ENCODE measurements at regions not wholly inside any gene's neighbourhood (a gene's known extent, or its start where the extent isn't known, plus 50 kb on each side); places are given as distances from the start of the nearest gene placed in this dataset.

DNA sequence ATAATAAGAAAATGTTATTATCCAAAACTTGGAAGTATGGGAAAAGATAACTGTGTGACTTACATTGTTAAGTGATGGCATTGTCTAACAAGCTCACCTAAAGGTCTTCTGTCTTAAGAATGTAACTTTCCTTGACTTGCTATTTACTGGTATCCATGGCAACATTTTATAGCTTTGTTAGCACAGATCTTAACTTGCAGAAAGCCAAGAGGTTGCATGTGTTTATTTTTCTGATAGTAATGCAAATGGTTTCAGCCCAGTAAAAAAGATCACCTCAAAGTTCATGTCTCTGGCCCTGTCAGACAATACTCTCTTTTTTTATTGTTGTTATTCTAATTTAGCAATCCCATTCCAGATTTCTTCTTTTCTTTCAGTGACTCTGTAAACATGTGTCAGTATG is 425.3 kb downstream of the SPRY1 start:
- no peak for DNase-seq

DNA sequence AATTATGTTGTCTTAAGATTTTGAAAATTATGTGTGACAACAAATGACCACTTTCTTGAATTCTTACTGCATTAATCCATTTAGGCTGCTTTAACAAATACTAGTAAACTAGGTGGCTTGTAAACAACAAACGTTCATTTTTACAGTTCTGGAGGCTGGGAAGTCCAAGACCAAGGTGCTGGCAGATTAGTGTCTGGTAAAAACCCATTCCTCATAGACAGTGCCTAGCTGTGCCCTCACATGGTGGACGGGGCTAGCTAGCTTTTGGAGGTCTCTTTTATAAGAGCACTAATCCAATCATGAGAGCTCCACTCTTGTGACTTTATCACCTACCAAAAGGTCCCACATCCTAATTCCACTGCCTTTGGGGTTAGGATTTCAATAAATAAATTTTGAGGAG is 425.8 kb downstream of the SPRY1 start:
- no peak for DNase-seq

GRCh38 chr4:123823244-123823643 is 426.6 kb downstream of the SPRY1 start:
- DNase-seq, result no peak

DNA sequence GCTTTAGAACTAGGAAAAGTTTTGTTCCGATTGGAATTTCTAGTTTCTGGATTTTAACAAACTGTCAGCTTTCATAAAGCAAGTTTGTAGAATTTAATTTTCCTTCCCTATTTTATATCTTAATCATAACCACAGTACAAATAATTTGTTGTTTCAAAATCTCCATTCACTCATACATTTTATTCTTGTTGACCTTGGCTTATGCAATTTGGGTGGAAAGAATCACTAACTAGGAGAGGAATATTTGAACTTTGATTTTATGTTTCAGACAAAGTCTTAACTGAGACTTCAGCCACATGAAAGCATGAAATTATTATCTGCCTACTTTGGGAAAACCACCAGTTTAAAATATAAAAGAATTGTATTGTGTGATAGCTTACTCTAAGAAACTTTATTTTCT is 427.9 kb downstream of the SPRY1 start:
- no peak for DNase-seq

DNA sequence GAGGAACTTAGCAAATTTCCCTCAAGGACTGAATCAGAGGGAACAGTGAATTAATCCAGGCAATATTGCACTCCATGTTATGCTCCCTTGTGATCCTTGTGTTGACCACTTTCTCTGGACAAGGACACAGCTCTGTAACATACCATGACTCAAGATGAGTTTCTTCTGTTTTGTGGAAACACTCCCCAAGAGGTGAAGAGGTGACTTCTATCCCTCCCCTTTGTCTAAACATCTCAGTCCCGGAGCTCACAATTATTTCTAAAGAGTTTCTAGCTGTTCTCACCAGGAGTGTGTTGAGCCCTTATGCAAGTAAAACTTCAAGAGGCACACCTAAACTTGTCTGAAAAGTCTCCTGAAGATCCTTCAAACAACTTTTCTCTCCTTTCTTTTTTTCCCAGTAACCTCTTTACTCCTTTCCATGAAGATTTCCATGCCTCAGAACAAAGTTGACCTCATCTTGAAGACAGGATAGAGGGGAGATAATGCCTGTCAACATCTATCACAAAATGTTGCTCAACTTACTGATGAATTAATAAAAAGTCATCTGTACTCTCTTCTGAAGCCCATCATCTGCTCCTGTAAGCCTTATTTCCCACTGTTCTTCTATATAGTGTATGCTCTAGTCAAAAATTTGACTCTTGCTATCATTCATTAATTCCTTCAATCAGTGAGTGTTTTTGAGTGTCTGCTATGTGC is 429.1 kb downstream of the SPRY1 start:
- DNase-seq, result no peak

DNA sequence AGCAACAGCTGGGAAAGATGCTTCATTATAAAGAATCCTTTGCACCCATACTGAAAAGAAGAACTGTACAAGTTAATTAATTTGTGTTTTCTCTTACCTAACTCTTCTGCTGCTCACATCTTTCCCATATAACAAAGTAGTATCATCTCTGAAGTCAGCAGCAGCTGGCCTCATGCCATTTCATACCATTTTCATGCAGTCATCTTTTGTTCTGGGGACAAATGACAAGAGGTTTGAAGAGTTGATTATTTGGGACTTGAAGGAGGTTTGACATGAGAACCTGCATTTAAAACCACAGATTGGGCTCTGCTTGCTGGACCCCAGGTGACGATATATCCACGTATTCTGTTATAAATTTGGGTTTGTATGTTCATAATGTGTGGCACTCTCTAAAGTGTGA is 430.3 kb downstream of the SPRY1 start:
- no peak for DNase-seq

DNA sequence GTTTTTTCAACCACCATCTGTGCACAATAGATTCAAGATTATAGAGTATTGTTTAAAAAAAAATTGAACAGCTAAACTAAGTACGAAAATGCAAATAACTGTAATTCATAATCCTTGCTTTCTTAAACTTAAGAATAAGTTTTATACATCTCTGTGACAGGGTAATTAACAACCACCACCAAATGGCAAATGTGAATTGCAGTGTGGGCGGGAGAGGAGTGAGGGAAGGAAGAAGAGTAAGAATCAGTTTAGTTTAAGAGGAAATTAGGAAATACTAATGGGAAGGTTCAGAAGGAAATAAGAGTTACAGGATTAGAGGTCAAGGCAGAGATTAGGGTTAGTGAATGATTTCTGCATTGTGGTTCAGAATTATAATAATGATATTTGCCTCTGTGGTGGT is 430.9 kb downstream of the SPRY1 start:
- no peak for DNase-seq

DNA sequence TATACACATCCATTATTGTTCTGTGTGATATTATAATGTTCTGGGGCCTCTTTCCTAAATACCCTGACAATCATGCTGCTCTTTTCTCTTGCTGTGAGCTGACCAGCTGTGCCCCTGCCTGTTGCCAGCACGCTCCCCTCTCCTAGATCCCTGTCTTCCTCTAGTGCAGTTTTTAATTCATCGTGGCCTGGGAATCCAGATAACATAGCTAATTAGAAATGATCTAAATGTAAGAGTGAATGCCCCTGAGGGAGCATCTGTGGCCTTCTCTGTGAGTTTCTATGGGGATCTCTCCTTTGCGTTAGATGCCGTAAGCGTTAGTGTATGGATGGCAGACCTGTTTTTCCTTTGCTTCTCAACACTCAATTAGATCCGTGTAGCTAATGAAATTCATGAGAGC is 434.3 kb downstream of the SPRY1 start:
- no peak for DNase-seq

GRCh38 chr4:123832173-123833026 is 435.8 kb downstream of the SPRY1 start:
- no peak for DNase-seq

GRCh38 chr4:123833171-123833643 is 436.6 kb downstream of the SPRY1 start:
- DNase-seq, result no peak

- no peak for DNase-seq
These were observed 439.4 kb downstream of the SPRY1 start for GRCh38 chr4:123835831-123836590.

DNA sequence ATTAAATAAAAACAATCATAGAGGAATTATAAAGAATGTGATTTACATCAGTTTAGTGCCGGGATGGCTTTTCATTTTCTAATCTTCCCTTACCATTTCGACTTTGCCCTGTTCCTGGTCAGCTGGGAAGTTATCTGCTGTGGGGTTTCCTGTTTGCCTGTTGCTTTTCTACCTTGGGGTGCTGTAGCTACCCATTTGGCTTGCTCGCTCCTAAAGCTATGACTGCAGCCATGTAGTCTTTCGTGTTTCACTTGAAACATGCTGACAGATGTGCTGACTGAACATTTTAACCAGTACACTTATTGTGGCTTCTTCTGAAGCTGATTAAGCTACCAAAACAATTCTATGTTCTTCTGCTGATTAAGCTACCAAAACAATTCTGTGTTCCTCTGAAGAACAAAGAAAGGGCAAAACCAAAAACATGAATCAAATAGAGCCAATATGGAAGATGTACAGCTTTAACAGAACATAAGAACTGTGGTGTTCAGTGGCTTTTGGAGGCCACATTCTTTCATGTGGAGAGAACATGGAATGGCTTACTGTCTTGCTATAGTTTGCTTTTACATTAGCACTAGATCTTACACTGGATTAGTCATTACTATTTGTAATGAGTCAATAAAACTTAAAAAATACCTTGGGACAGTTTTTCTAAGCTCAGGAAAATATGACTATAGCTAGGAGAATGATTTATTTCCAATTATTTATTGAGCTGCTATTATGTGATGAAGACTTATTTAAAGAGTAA is 440.4 kb downstream of the SPRY1 start:
- no peak for DNase-seq

DNA sequence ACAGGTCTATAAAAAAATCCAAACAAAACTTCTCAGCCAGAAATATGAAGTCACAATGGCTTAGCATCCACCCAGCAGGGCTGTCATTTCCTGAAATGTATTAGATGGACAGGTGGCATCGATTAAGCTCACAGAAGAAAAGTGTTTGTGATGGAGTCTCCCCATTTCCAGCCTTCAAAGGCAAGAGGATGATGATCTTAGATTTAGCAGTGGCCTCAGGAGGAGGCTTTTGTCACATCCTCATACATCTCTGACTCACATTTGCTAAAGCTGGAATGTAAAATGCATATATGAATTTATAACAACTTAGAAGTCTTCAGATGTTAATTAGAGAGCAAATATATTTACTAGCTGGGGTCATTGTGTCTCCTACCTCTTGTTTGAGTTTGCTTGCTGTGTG is 441.9 kb downstream of the SPRY1 start:
- DNase-seq, result no peak

DNA sequence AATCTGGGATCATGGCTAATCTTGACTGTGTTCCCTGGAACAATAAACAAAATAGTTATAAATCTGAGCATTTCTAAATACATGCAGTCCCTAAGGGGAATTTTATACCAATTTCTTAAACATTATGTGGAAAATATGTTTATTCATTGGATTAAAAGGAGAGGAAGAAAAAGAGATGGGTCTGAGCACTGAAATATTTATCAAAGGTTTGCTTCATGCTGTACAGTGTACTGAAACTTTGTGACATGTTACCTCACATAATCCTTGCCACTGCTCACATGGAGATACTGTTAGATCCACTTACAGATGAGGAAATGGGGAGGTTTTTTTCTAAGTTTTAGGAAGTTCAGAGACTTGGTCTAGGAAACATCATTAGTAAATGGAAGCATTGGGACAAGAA is 443.6 kb downstream of the SPRY1 start:
- DNase-seq, result no peak

- DNase-seq, result no peak
These were observed 445.0 kb downstream of the SPRY1 start for GRCh38 chr4:123841447-123842121.

GRCh38 chr4:123843137-123843536 is 446.5 kb downstream of the SPRY1 start:
- no peak for DNase-seq

GRCh38 chr4:123844374-123844773 is 447.8 kb downstream of the SPRY1 start:
- no peak for DNase-seq

DNA sequence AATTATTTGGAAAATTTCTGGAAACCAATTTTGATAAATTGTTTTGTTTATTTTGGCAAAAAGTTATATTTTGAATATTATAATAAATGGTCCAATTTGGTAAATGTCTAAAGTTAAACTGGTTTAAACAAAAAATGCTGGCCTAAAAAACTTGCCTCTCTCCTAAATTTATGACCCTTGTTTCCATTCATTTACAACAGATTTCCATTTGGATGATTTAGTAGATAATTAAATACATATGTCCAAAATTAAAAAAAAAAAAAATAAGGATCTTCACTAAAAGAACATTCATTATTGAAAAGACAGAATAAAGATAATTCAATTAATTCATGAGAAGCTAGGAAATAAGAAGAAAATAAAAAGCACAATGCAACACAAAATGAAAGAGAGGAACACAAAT is 449.5 kb downstream of the SPRY1 start:
- DNase-seq, result no peak

DNA sequence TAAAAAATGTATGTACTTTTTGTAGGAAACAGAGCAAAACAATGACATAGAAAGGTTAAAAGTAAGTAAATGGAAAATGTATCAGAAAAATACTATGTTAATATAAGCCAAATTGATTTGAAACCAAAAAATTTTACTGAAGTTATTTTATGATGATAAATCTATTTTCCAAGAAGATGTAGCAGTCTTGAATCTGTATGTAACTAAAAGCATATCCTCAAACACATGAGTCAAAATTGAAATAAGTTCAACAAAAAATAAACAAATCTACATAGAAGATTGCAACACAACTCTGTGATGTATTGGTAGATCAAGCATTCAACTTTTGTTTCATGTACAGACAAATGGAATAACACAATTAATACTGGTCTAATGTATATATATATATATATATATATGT is 450.0 kb downstream of the SPRY1 start:
- no peak for DNase-seq

DNA sequence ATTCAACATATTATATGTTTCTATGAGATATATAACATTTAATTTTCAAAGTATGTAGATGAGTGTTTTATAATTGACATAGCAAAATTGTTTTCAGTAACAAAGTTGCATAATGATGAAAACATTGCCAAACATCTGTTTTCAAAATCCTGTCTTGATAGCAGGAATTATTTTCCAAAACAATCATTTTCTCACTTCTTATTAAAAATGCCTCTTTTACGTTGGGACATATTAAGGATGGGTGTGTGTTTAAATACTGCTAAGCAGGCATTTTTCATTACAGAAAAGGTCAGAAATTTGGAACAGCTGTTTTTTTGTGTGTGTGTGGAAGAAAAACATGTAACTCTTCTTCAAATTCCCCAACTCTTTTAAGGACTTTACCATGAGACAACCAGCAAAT is 452.0 kb downstream of the SPRY1 start:
- no peak for DNase-seq

- DNase-seq, result peak; percentile 14
These were observed 452.9 kb downstream of the SPRY1 start for GRCh38 chr4:123849495-123849894.

GRCh38 chr4:123851521-123851920 is 454.9 kb downstream of the SPRY1 start:
- DNase-seq, result no peak
